ENCODE measurements at regions not wholly inside any gene's neighbourhood (a gene's known extent, or its start where the extent isn't known, plus 50 kb on each side); places are given as distances from the start of the nearest gene placed in this dataset.

DNA sequence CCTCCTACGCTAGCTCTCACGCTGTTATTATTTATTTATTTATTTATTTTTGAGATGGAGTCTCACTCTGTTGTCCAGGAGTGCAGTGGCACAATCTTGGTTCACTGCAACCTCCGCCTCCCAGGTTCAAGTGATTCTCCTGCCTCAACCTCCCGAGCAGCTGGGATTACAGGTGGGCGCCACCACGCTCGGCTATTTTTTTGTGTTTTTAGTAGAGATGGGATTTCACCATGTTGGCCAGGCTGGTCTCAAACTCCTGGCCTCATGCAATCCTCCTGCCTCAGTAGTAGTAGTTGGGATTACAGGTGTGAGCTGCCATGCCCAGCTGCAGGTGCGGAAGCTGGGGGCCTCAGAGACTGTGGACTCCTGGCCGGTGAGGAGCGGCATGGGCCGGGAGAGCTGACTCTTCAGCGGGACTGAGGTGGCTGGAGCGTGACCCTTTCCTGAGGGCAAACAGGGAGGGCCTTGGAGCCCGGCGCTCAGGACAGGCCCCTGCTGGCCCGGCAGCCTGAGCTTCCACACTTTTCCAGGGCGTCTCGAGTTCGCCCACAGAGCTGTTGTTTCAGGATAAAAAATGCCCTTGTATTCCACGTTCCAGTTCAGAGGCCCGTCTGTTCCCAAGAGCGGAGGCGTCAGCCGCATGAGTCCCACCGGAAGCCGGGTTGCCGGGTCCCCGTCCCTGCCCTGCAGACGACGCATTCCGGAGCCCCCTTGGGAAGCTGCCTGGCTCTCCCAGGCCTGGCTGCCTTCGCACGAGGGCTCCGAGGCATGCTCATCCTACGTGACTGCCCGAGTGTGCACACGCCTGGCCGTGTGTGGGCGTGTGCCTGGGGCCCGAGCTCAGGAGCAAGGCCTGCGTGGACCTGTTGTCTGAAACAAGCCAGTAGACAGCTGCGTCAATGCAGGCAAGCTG is 126.2 kb downstream of the SIK1 start:
- TF ChIP-seq GATA3 (IDR thresholded peaks at IDR 0.05; ENCODE audit: low read depth, low read length) (no peak), GATA2 (IDR thresholded peaks at IDR 0.05; ENCODE audit: low read depth, low read length) (no peak)
